GM19023 (cell line): ENCODE measurements at regions not wholly inside any gene's neighbourhood (a gene's known extent, or its start where the extent isn't known, plus 50 kb on each side); places are given as distances from the start of the nearest gene placed in this dataset.
A peak's percentile ranks its signal among the peaks of the same experiment; 100 is the strongest.

Experiments
- ATAC-seq: cut with Tn5 transposase; IDR thresholded peaks from one replicate; pipeline ENCODE4 v1.9.1; 2021; ENCODE audit warnings: mild to moderate bottlenecking, moderate library complexity; ENCODE audit not compliant: unreplicated experiment

- no peak for ATAC-seq
These were observed 181.0 kb upstream of the KCNIP4 start for GRCh38 chr4:22129454-22130029.

GRCh38 chr4:22122062-22122461, 173.5 kb upstream of the KCNIP4 start:
- no peak for ATAC-seq

GRCh38 chr4:22115262-22115661, 166.7 kb upstream of the KCNIP4 start:
- no peak for ATAC-seq

GRCh38 chr4:22103768-22104167, 155.2 kb upstream of the KCNIP4 start:
- ATAC-seq, result no peak

GRCh38 chr4:22099896-22100295, 151.3 kb upstream of the KCNIP4 start:
- no peak for ATAC-seq

GRCh38 chr4:22097596-22097995, 149.0 kb upstream of the KCNIP4 start:
- no peak for ATAC-seq

- no peak for ATAC-seq
These were observed 145.6 kb upstream of the KCNIP4 start for GRCh38 chr4:22094217-22094616.

- no peak for ATAC-seq
These were observed 144.6 kb upstream of the KCNIP4 start for GRCh38 chr4:22093126-22093525.

GRCh38 chr4:22091906-22092305, 143.3 kb upstream of the KCNIP4 start:
- ATAC-seq, result no peak

GRCh38 chr4:22091352-22091717, 142.8 kb upstream of the KCNIP4 start:
- ATAC-seq, result no peak

- ATAC-seq, result no peak
These were observed 142.2 kb upstream of the KCNIP4 start for GRCh38 chr4:22090661-22091351.

- ATAC-seq, result no peak
These were observed 129.0 kb upstream of the KCNIP4 start for GRCh38 chr4:22077571-22077970.

- no peak for ATAC-seq
These were observed 124.2 kb upstream of the KCNIP4 start for GRCh38 chr4:22072726-22073125.

GRCh38 chr4:22072240-22072639, 123.7 kb upstream of the KCNIP4 start:
- no peak for ATAC-seq

GRCh38 chr4:22071749-22072148, 123.2 kb upstream of the KCNIP4 start:
- peak; percentile 57 for ATAC-seq

GRCh38 chr4:22070256-22070655, 121.7 kb upstream of the KCNIP4 start:
- no peak for ATAC-seq

- ATAC-seq, result no peak
These were observed 115.0 kb upstream of the KCNIP4 start for GRCh38 chr4:22063613-22064012.

- no peak for ATAC-seq
These were observed 114.1 kb upstream of the KCNIP4 start for GRCh38 chr4:22062676-22063075.

GRCh38 chr4:22055954-22056353, 107.4 kb upstream of the KCNIP4 start:
- no peak for ATAC-seq

- ATAC-seq, result no peak
These were observed 103.5 kb upstream of the KCNIP4 start for GRCh38 chr4:22052076-22052475.

GRCh38 chr4:22048323-22048722, 99.8 kb upstream of the KCNIP4 start:
- ATAC-seq, result no peak

- ATAC-seq, result no peak
These were observed 99.2 kb upstream of the KCNIP4 start for GRCh38 chr4:22047793-22048192.

- no peak for ATAC-seq
These were observed 96.6 kb upstream of the KCNIP4 start for GRCh38 chr4:22045051-22045630.
